ENCODE measurements at regions not wholly inside any gene's neighbourhood (a gene's known extent, or its start where the extent isn't known, plus 50 kb on each side); places are given as distances from the start of the nearest gene placed in this dataset.

GRCh38 chr19:28680111-28680510 lies 532.8 kb downstream of the UQCRFS1 start:
- no peaks in the 10 kb centered on the region for H3K79me1 ChIP-seq (ENCODE audit: insufficient read depth, low read depth, low read length, poor library complexity, severe bottlenecking)
- no CpG with 5 or more reads among the region's 3 CpGs for WGBS (ENCODE audit: extremely low coverage, insufficient read length, low lambda C conversion rate)
- no peak for TF ChIP-seq CTCF (conservative IDR thresholded peaks at IDR 0.05)
- DNase-seq, result no peak
- H3K27me3 Mint-ChIP-seq (ENCODE audit: low read depth), result peaks cover 1% of the 10 kb centered on the region; the same call in 1 of the 2 replicates
- peaks cover 4 to 8% of the 10 kb centered on the region in 2 experiments; a peak in 4 of 5 replicates for H3K9me3 Mint-ChIP-seq
- H3K56ac ChIP-seq (ENCODE audit: insufficient read length, low read depth, low read length), result no peak overlapping the region
- H3K9ac ChIP-seq (ENCODE audit: extremely low read depth, insufficient read length, low read length), result no peak overlapping the region
- H2BK5ac ChIP-seq (ENCODE audit: insufficient read length, low read length), result no peak overlapping the region
- H4K20me1 ChIP-seq (ENCODE audit: control insufficient read depth, insufficient read depth, insufficient read length), result no peaks in the 10 kb centered on the region
- H3K27ac ChIP-seq (ENCODE audit: insufficient read length, low read depth, low read length), result no peak overlapping the region
- no peak overlapping the region for H3K4ac ChIP-seq (ENCODE audit: low read depth, low read length)
- no peak overlapping the region for H2AK5ac ChIP-seq (ENCODE audit: insufficient read length, low read length)
- H3K18ac ChIP-seq (ENCODE audit: insufficient read length, low read depth, low read length), result no peak overlapping the region
- H3K23ac ChIP-seq (ENCODE audit: insufficient read length, low read depth, low read length), result no peak overlapping the region
- no peaks in the 10 kb centered on the region for H3K9me3 ChIP-seq (ENCODE audit: control insufficient read depth, low read depth, low read length)
- no peaks in the 10 kb centered on the region; a peak in 2 of 7 replicates for H3K36me3 Mint-ChIP-seq (ENCODE audit: insufficient read depth in 1 of 3, low read depth in 3 of 3)
- H2BK120ac ChIP-seq (ENCODE audit: low read depth, low read length, poor library complexity, severe bottlenecking), result no peak overlapping the region
- H3K4me1 ChIP-seq (ENCODE audit: insufficient read depth, low read length), result no peaks in the 10 kb centered on the region
- H3K4me1 Mint-ChIP-seq, result no peaks in the 10 kb centered on the region
- H3K27ac Mint-ChIP-seq, result no peak overlapping the region
- no peak overlapping the region for H4K8ac ChIP-seq (replicated peaks; ENCODE audit: insufficient read length, low read depth, low read length)
- H3K4me2 ChIP-seq (ENCODE audit: insufficient read depth, insufficient read length, low read length), result no peak overlapping the region
- H4K5ac ChIP-seq (ENCODE audit: insufficient read length, low read depth, low read length), result no peak overlapping the region
- H3K27me3 ChIP-seq (ENCODE audit: insufficient read depth, low read length), result no peaks in the 10 kb centered on the region
- H4K91ac ChIP-seq (ENCODE audit: insufficient read length, low read depth, low read length), result no peak overlapping the region
- H3K4me3 Mint-ChIP-seq, result no peak overlapping the region
- no peak overlapping the region for H2AFZ ChIP-seq (ENCODE audit: low read length)
- no peak overlapping the region for H3T11ph ChIP-seq (ENCODE audit: low read length)
- H2BK15ac ChIP-seq (ENCODE audit: low read depth, low read length), result no peak overlapping the region
- no peak overlapping the region for H2BK12ac ChIP-seq (ENCODE audit: insufficient read length, low read depth, low read length)
- H3K14ac ChIP-seq (ENCODE audit: insufficient read depth, low read length), result no peak overlapping the region
- no peaks in the 10 kb centered on the region for H3K23me2 ChIP-seq (ENCODE audit: insufficient read length, low read depth, low read length, poor library complexity, severe bottlenecking)
- no peaks in the 10 kb centered on the region for H3K79me2 ChIP-seq (ENCODE audit: insufficient read depth, low read length)
- H2BK20ac ChIP-seq (ENCODE audit: low read depth, low read length, poor library complexity, severe bottlenecking), result no peak overlapping the region
